HTR-8/SVneo (cell line): ENCODE measurements at regions not wholly inside any gene's neighbourhood (a gene's known extent, or its start where the extent isn't known, plus 50 kb on each side); places are given as distances from the start of the nearest gene placed in this dataset.

Source experiments
- DNase-seq: peaks from one replicate; pipeline ENCODE4 v3.0.0; 2011; ENCODE audit warnings: low spot score, mixed read lengths; ENCODE audit not compliant: insufficient read length
- FAIRE-seq: peaks from 2 replicates; lab custom pipeline; 2011; peaks lifted over from hg19 to GRCh38; lab: Jason Lieb, UNC

GRCh38 chr2:217552081-217552480 is 450.7 kb downstream of the TNS1 start:
- FAIRE-seq = no peak
- DNase-seq = no peak

GRCh38 chr2:217551252-217551899 is 451.4 kb downstream of the TNS1 start:
- FAIRE-seq (peak; percentile 76), DNase-seq (peak; percentile 74)

- FAIRE-seq (no peak), DNase-seq (no peak)
Measured at GRCh38 chr2:217539126-217539525, 463.7 kb downstream of the TNS1 start.

- no peak for FAIRE-seq
- no peak for DNase-seq
Measured at GRCh38 chr2:217538719-217539118, 464.1 kb downstream of the TNS1 start.

GRCh38 chr2:217535957-217536708 is 466.7 kb downstream of the TNS1 start:
- FAIRE-seq = no peak
- no peak for DNase-seq

GRCh38 chr2:217530392-217531090 is 472.3 kb downstream of the TNS1 start:
- DNase-seq = no peak
- FAIRE-seq = no peak

- FAIRE-seq (no peak), DNase-seq (no peak)
Measured at GRCh38 chr2:217529271-217529670, 473.5 kb downstream of the TNS1 start.

- FAIRE-seq = no peak
- no peak for DNase-seq
Measured at GRCh38 chr2:217527590-217528202, 475.1 kb downstream of the TNS1 start.

GRCh38 chr2:217525076-217525475 is 477.7 kb downstream of the TNS1 start:
- no peak for DNase-seq
- FAIRE-seq = no peak

GRCh38 chr2:217523286-217523685 is 479.5 kb downstream of the TNS1 start:
- FAIRE-seq (no peak), DNase-seq (no peak)

- no peak for DNase-seq
- FAIRE-seq = no peak
Measured at GRCh38 chr2:217521820-217522219, 481.0 kb downstream of the TNS1 start.

- DNase-seq (peak; percentile 23), FAIRE-seq (no peak)
Measured at GRCh38 chr2:217520356-217521010, 482.3 kb downstream of the TNS1 start.

GRCh38 chr2:217517402-217517801 is 485.4 kb downstream of the TNS1 start:
- DNase-seq (no peak), FAIRE-seq (no peak)

- FAIRE-seq (no peak), DNase-seq (no peak)
Measured at GRCh38 chr2:217515615-217516309, 487.0 kb downstream of the TNS1 start.

GRCh38 chr2:217513258-217513657 is 489.5 kb downstream of the TNS1 start:
- DNase-seq (no peak), FAIRE-seq (no peak)

- FAIRE-seq (peak; percentile 85), DNase-seq (no peak)
Measured at GRCh38 chr2:217512728-217513127, 490.1 kb downstream of the TNS1 start.

GRCh38 chr2:217512259-217512658 is 490.5 kb downstream of the TNS1 start:
- FAIRE-seq (no peak), DNase-seq (no peak)

- no peak for FAIRE-seq
- no peak for DNase-seq
Measured at GRCh38 chr2:217511850-217512249, 490.9 kb downstream of the TNS1 start.

- DNase-seq (peak; percentile 79), FAIRE-seq (no peak)
Measured at GRCh38 chr2:217510771-217511291, 492.0 kb downstream of the TNS1 start.
